OCI-LY7 (cell line): ENCODE measurements at regions not wholly inside any gene's neighbourhood (a gene's known extent, or its start where the extent isn't known, plus 50 kb on each side); places are given as distances from the start of the nearest gene placed in this dataset.

Experiments used
- CTCF ChIP-seq: fragments of 200-600 bp; sonication (generic); conservative IDR thresholded peaks from 2 replicates; pipeline ENCODE4 v1.5.1; 2014; ENCODE audit warnings: mild to moderate bottlenecking, antibody characterized with exemption, low read length, moderate library complexity, mixed read lengths
- EZH2phosphoT487 ChIP-seq: fragments of 200-600 bp; sonication (generic); IDR thresholded peaks from 2 replicates; pipeline ENCODE4 v1.6.1; 2018; ENCODE audit warnings: low read depth, borderline replicate concordance, mild to moderate bottlenecking, mixed run types, antibody characterized with exemption, low read length, moderate library complexity, mixed read lengths

- TF ChIP-seq CTCF (no peak), EZH2phosphoT487 (no peak)
These were observed 336.2 kb upstream of the PDE4D start for GRCh38 chr5:60229691-60230185.
